GM13977 (cell line): ENCODE measurements at regions not wholly inside any gene's neighbourhood (a gene's known extent, or its start where the extent isn't known, plus 50 kb on each side); places are given as distances from the start of the nearest gene placed in this dataset.

ENCODE experiments used
- DNase-seq: peaks from one replicate; pipeline ENCODE4 v3.0.0; 2012; ENCODE audit warnings: low spot score
- in situ Hi-C: fragments of 300-500 bp; cut with MboI; formaldehyde crosslinking; loops from one replicate; pipeline ENCODE4 v1.12.0; 2022; ENCODE audit warnings: low sequenced_read_pairs, low pct_unique_long_range_greater_than_20kb, mixed read lengths, inconsistent platforms; ENCODE audit not compliant: unreplicated experiment
- TF ChIP-seq, protein P1 (sequence below): IDR thresholded peaks from 2 replicates; pipeline ENCODE4 v1.5.1; 2012; ENCODE audit warnings: mild to moderate bottlenecking, control low read depth; ENCODE audit not compliant: insufficient read depth; ENCODE audit errors: extremely low read depth, missing control alignments

DNA sequence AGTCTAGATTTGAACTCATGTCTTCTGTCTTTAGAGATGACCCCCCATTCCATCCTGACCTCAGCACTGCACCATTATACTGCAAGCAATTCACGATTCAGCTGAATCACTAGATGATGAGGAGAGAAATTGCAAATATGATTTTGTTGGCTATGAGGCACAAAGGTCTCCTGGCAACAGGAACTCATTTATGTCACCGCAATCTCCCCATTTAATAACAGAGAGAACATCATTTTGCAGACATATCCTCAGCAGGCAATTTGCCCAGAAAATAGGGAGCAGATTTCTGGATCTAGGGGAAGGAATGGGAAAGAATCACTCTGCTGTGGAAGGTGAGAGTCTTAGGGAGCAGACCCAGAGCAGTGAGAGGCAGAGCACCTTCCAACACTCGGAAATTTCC, 303.0 kb downstream of the PAX1 start:
- TF ChIP-seq, protein P1, sequence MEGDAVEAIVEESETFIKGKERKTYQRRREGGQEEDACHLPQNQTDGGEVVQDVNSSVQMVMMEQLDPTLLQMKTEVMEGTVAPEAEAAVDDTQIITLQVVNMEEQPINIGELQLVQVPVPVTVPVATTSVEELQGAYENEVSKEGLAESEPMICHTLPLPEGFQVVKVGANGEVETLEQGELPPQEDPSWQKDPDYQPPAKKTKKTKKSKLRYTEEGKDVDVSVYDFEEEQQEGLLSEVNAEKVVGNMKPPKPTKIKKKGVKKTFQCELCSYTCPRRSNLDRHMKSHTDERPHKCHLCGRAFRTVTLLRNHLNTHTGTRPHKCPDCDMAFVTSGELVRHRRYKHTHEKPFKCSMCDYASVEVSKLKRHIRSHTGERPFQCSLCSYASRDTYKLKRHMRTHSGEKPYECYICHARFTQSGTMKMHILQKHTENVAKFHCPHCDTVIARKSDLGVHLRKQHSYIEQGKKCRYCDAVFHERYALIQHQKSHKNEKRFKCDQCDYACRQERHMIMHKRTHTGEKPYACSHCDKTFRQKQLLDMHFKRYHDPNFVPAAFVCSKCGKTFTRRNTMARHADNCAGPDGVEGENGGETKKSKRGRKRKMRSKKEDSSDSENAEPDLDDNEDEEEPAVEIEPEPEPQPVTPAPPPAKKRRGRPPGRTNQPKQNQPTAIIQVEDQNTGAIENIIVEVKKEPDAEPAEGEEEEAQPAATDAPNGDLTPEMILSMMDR: no peak
- no peak for DNase-seq
- in situ Hi-C loops: no loop called here

DNA sequence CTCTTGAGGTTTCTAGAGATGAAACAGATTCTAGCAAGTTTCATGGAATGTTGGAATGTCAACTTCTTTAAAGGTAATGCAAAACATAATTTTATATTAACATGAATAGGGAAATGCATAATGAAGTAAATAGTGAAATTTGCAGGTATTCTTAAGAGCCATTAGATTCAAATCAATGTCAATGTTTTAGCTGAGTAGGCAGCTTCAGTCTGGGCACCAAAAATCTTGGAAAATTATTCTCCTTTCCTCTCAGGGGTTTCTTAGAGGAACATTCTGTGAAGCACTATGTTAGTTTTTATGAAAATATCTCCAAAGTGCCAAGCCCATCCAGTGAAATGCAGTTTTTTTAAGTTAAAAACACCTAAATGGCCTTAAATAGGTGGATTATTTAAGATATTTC, 300.8 kb downstream of the PAX1 start:
- DNase-seq: no peak
- TF ChIP-seq, protein P1: no peak
- in situ Hi-C loops: no loop called here

DNA sequence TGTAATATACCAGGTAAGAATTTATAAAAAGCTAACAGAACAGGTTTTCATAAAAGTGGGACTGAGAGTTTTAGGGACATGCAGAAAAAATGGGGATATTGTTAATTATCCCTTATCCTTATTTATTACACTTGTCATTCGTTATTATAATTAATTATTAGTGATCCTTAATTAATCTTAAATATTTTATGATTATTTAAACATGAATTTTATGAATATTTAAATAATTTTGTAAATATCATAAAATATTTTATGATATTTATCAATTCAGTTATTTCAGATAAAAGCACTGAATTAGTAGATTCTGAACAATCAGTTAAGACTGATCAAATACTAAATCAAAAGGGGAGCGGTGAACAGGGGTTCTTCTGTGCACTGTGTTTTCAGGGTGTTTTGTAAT, 300.1 kb downstream of the PAX1 start:
- no peak for DNase-seq
- TF ChIP-seq, protein P1: no peak
- in situ Hi-C loops: no loop called here

DNA sequence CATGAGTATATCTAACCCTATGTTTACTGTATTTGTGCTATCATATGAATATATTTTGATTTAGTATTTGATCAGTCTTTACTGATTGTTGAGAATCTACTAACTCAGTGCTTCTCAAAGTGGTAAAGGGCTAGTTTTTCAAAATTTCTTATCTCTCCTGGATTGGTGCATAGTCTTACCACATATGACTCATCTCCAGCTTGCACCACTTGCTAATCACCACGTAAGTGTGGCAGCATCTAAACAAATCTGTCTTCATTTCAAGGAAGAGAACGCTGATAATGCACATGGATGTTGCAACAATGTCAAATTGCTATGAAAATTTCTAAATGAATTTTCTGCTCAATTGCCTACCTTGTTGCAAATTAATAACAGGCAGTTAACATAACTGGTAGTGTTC, 299.5 kb downstream of the PAX1 start:
- TF ChIP-seq, protein P1: no peak
- no peak for DNase-seq
- in situ Hi-C loops: no loop called here

GRCh38 chr20:22003680-22004079, 298.2 kb downstream of the PAX1 start:
- no peak for DNase-seq
- TF ChIP-seq, protein P1: no peak
- in situ Hi-C loops: no loop called here

GRCh38 chr20:22001886-22002285, 296.4 kb downstream of the PAX1 start:
- TF ChIP-seq, protein P1: no peak
- in situ Hi-C loops: no loop called here

DNA sequence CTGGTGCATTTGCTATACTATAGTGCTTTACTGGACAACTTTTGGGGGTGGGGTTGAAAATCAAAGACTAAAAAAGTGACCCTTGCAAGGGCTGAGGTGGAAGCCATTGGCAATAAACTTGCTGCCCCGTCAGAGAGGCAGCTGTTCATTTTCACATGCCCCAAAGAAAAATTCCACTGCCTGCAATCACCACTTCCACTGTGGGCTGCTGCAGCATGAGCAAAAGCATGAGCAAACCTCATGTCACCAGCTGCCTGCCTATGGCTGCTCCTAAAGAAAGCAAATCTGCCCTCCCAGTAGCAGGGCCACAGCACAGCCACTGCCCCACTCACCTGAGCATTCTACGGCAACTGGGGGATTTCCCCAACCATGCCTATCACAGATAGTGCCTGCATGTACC, 290.0 kb downstream of the PAX1 start:
- in situ Hi-C loops: no loop called here
- no peak for DNase-seq
- TF ChIP-seq, protein P1: no peak

More at GRCh38 chr20:22001886-22002285, 296.4 kb downstream of the PAX1 start:
- no peak for DNase-seq
